ENCODE measurements at regions not wholly inside any gene's neighbourhood (a gene's known extent, or its start where the extent isn't known, plus 50 kb on each side); places are given as distances from the start of the nearest gene placed in this dataset.

DNA sequence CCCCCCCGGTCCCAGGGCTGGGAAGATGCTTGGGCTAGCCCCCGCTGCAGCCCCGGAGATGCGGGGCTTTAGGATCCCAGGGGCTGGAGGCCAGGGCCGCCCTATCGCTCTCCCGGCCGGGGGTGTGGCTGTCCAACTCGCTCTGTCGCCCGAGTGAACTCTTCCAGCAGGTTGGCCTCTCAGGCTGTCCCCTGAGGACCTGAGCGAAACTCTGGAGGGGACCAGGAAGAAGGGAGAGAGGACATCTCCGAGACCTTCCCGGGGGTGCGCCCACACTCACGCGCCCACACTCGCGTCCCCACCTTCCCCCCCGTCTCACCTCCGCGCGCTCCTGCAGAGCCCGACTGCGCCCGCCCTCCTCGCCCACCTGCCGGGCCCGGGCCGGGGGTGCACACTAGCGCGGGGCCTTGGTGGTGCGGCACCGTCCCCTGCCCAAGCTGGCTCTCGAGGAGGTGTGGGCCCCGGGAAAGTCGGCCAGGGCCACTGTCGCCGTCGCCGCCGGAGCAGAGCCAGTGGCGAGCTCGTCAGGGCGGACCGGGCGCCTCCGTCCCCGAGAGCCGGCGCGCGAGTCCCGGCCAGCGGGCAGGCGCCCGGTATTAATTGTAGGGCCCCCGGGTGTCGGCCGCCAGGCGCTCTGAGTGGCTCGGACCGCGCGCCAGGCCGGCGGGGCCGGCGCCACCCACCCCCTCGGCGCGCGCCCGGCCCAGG is 101.7 kb upstream of the SVIL start:
- under 1% methylated on average over 74 of the region's 74 CpGs for WGBS
- peaks cover 0 to 26% (median 8%) of the 10 kb centered on the region in 4 donors for H3K4me1 ChIP-seq (ENCODE audit: control insufficient read depth in 4 of 4, insufficient read depth in 4 of 4, low read length in 3 of 4)
- TF ChIP-seq REST (IDR thresholded peaks at IDR 0.05) (no peak), TAF1 (conservative IDR thresholded peaks at IDR 0.05) (no peak), NR2F2 (IDR thresholded peaks at IDR 0.05) (no peak), MAX (IDR thresholded peaks at IDR 0.05) (no peak), CTCF (IDR thresholded peaks at IDR 0.05; ENCODE audit: low read depth, low read length, missing input control) (no peak), FOXA2 (IDR thresholded peaks at IDR 0.05) (no peak), RXRA (IDR thresholded peaks at IDR 0.05) (no peak), YY1 (IDR thresholded peaks at IDR 0.05) (no peak), GABPA (IDR thresholded peaks at IDR 0.05 in 1 of 2, conservative IDR thresholded peaks at IDR 0.05 in 1 of 2) (no peak), FOXA1 (IDR thresholded peaks at IDR 0.05) (no peak), EGR1 (IDR thresholded peaks at IDR 0.05; ENCODE audit: low read depth in 2 of 2) (no peak), HNF4A (conservative IDR thresholded peaks at IDR 0.05) (no peak), SP1 (IDR thresholded peaks at IDR 0.05) (no peak), JUND (IDR thresholded peaks at IDR 0.05) (no peak)
- TF ChIP-seq, protein P1, sequence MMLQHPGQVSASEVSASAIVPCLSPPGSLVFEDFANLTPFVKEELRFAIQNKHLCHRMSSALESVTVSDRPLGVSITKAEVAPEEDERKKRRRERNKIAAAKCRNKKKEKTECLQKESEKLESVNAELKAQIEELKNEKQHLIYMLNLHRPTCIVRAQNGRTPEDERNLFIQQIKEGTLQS (IDR thresholded peaks at IDR 0.05), result no peak
- TF ChIP-seq, protein P2, sequence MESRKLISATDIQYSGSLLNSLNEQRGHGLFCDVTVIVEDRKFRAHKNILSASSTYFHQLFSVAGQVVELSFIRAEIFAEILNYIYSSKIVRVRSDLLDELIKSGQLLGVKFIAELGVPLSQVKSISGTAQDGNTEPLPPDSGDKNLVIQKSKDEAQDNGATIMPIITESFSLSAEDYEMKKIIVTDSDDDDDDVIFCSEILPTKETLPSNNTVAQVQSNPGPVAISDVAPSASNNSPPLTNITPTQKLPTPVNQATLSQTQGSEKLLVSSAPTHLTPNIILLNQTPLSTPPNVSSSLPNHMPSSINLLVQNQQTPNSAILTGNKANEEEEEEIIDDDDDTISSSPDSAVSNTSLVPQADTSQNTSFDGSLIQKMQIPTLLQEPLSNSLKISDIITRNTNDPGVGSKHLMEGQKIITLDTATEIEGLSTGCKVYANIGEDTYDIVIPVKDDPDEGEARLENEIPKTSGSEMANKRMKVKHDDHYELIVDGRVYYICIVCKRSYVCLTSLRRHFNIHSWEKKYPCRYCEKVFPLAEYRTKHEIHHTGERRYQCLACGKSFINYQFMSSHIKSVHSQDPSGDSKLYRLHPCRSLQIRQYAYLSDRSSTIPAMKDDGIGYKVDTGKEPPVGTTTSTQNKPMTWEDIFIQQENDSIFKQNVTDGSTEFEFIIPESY (IDR thresholded peaks at IDR 0.05), result no peak
- peak; percentile 48 for DNase-seq (ENCODE audit: low spot score)
- peak overlapping the region; percentile 49 to 95 (median 69) for H3K4me3 ChIP-seq (ENCODE audit: low read depth in 1 of 3, low read length in 3 of 3)
- no peaks in the 10 kb centered on the region for H3K27me3 ChIP-seq (ENCODE audit: control insufficient read depth in 4 of 4, insufficient read depth in 4 of 4, low read length in 3 of 4)
- no peaks in the 10 kb centered on the region for H3K36me3 ChIP-seq (ENCODE audit: control insufficient read depth in 4 of 4, insufficient read depth in 3 of 4, low read depth in 1 of 4, low read length in 3 of 4)
- no peaks in the 10 kb centered on the region for H3K9me3 ChIP-seq (ENCODE audit: control insufficient read depth in 4 of 4, low read length in 3 of 4)
- H3K9ac ChIP-seq (ENCODE audit: low read depth in 1 of 2, low read length in 2 of 2), result peak overlapping the region in 1 of 2 donors; percentile 68
- H3K27ac ChIP-seq (ENCODE audit: low read depth in 1 of 2, low read length in 2 of 2), result peak overlapping the region; percentile 86 to 91
